NOMO-1 treated with DMSO at 0.1 percent for 48 hours (cell line): ENCODE measurements at regions not wholly inside any gene's neighbourhood (a gene's known extent, or its start where the extent isn't known, plus 50 kb on each side); places are given as distances from the start of the nearest gene placed in this dataset.

Experiments used
- DNase-seq: peaks from one replicate; lab custom pipeline; 2025; ENCODE audit not compliant: unreplicated experiment; lab: John Stamatoyannopoulos, UW

- DNase-seq: no peak
These were observed 62.7 kb upstream of the BRINP3 start for GRCh38 chr1:190540366-190540765.

- no peak for DNase-seq
These were observed 74.0 kb upstream of the BRINP3 start for GRCh38 chr1:190551638-190552037.

DNA sequence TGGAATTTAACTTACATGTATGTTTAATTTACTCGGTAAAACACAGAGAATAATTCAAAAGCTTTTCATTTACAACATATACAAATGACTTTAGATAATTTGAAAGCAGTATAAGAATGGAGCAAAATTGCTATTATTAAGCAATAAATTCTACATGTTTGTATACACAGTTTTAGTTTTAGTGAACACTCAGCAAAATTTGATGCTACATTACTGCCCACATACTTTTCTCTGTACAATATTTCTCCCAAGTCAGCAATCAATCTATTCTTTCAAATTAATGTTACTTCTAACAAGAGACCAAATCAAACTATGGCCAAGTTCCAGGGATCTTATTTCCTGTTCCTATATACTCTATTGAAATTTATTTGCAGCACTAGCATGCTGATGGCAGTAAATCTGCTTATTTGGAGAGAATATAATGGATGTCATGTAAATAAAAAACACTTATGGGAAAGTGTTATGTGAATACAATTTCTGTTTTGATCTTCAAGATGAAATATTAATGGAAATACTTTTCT lies 82.6 kb upstream of the BRINP3 start:
- no peak for DNase-seq

- no peak for DNase-seq
These were observed 85.6 kb upstream of the BRINP3 start for GRCh38 chr1:190563230-190563629.

DNA sequence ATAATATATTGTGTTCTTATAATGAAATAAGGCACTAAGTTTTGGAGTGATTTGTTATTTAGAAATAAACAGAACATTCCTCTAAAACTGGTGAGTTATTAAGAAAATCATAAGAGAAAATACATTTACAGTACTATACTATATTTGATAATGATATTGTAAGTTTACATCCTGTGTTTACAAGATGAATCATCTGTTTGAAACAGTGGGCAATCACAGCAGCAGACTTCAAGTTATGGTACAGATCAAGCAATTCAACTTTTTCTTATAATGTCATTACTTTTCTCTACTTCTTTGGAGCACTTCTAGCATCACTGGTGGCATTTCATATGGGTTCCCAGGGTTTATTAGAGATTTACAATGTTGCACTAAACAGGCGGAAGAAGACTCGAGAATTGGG lies 86.5 kb upstream of the BRINP3 start:
- DNase-seq: no peak

- DNase-seq: no peak
These were observed 100.4 kb upstream of the BRINP3 start for GRCh38 chr1:190578017-190578416.

GRCh38 chr1:190578526-190578925 lies 100.9 kb upstream of the BRINP3 start:
- no peak for DNase-seq

- DNase-seq: no peak
These were observed 102.0 kb upstream of the BRINP3 start for GRCh38 chr1:190579552-190580193.

GRCh38 chr1:190583862-190584261 lies 106.2 kb upstream of the BRINP3 start:
- no peak for DNase-seq

GRCh38 chr1:190588424-190588823 lies 110.8 kb upstream of the BRINP3 start:
- DNase-seq: no peak

DNA sequence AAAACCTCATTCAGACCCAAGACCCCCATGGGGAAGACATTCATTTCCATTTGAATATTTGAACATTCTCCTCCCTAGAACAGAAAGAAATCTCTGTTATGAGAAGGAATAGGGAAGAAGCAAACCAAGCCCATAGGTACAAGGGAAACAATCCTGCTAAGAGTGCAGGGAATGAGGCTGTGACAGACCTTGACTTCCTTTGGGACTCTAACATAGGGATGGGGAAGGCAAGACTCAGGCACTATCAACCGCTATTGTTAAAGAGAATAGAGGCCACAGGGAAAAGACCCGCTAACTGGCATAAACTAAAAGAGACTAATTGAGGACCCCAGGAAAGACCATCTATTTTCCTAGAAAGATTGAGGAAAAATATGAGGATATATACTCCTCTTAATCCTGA lies 117.8 kb upstream of the BRINP3 start:
- no peak for DNase-seq

GRCh38 chr1:190597294-190597693 lies 119.6 kb upstream of the BRINP3 start:
- no peak for DNase-seq

DNA sequence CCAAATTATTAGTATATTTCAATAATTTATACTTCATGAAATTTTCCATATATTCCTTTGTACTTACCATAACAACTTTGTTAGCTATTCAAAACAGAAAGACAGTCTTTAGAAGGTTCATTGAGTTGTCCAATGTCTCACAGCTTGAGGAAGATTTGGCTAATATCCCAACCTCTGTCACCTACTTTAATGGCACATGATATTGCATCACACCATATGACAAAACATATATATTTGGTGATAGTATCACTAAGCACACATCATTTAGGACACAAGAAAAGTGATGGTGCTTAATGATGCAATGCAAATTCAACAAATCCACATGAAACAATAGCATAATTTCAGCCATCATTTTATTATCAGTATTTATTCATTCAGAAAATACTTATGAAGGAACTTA lies 122.0 kb upstream of the BRINP3 start:
- DNase-seq: no peak

GRCh38 chr1:190602325-190602724 lies 124.7 kb upstream of the BRINP3 start:
- no peak for DNase-seq

- no peak for DNase-seq
These were observed 130.6 kb upstream of the BRINP3 start for GRCh38 chr1:190608282-190608681.

DNA sequence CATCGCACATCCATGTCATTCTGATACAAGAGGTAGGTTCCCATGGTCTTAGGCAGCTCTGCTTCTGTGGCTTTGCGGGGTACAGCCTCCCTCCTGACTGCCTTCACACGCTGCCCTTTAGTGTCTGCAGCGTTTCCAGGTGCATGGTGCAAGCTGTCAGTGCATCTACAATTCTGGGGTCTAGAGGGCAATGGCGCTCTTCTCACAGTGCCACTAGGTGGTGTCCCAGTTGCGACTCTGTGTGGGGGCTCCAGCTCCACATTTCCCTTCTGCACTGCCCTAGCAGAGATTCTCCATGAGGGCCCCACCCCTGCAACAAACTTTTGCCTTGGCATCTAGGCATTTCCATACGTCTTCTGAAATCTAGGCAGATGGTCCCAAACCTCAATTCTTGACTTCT lies 138.2 kb upstream of the BRINP3 start:
- DNase-seq: no peak

DNA sequence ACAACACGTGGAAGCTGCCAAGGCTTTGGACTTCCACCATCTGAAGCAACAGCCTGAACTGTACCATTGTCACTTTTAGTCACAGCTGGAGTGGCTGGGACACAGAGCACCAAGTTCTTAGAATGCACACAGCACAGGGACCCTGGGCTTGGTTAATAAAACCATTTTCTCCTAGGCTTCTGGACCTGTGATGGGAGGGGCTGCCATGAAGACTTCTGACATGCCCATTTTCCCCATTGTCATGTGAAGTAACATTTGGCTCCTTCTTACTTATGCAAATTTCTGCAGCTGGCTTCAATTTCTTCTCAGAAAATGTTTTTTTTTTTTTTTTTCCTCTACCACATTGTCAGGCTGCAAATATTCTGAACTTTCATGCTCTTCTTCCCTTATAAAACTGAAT lies 138.6 kb upstream of the BRINP3 start:
- DNase-seq: no peak

DNA sequence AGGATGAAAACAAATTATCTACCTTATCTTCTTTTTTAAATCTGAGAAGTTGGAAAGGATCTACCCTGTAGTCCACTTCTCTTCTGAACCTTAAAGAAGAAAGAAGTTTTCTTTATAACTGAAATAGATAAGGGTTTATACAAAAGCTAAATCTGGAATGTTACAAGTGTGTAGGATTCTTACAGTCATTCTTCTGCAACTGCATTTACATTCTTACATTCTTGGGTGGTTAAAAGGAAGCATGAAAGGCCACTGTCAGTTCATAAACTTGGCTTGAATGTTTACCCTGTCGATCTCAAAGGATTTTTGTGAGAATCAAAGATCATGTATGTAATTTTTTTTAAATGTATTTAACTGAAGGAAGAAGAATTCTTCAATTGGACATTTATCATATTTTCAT lies 142.1 kb upstream of the BRINP3 start:
- no peak for DNase-seq

- DNase-seq: no peak
These were observed 155.8 kb upstream of the BRINP3 start for GRCh38 chr1:190633488-190633887.

DNA sequence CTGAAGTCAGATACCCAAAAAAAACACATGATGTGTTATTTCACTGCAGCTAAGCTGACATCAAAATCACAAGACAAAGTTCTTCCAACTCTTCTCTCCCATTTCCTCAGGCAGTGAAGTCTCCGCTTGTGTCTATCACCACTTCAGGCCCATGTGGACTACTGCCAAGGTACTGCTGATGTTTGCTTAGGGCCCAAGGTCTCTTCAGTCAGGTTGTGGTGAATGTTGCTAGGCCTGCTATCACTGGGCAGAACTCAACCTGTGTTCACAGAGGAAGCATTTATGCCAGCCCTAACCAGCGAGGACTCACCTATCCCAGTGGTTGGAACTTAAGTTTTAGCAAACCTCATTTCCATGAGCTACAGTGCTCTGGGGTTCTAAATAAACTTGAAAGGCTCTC lies 156.5 kb upstream of the BRINP3 start:
- DNase-seq: no peak

DNA sequence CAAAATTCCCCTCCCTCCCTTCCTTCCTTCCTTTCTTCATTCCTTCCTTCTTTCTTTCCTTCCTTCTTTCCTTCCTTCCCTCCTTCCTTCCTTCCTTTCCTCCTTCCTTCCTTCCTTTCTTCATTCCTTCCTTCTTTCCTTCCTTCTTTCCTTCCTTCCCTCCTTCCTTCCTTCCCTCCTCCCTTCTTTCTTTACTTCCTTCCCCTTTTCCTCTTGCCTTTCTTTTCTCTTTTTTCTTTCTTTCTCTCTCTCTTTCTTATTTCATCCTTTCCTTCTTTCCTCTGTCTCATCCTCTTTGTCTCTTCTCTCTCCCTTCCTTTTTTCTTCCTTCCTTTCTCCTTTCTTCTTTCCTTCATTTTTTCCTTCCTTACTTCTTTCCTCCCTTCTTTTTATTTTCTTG lies 171.9 kb upstream of the BRINP3 start:
- no peak for DNase-seq

DNA sequence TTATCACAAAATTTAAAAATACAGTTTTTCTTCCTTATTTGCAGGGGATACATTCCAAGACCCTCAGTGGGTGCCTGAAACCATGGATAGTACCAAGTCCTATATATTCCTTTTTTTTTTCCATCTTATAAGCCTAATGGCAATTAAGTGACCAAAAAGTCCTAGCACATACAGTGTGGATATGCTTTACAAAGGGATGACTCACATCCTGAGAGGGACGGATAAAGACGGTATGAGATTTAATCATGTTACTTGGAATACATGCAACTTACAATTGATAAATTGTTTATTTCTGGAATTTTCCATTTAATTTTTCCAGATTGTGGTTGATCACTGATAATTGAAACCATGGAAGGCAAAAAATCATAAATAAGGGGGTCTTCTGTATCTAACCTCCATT lies 181.2 kb upstream of the BRINP3 start:
- no peak for DNase-seq

DNA sequence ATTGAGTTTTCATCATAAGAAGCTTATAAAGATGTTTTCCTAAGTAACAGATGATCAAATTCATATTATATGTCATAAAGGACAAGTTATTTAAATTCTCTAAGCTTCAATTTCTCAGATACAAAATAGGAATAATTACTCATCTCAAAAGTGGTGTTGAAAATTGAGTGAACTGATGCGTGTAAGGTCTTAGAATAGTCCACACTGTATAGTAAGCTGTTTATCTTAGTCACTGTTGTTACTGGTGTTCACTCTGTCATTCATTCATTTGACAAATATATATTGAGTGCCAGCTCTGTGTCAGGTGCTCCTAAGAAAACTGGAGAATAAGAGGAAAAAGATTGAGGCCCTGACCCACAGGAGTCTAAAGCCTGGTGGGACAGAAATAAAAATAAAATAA lies 186.3 kb upstream of the BRINP3 start:
- DNase-seq: no peak
